Activated T-cell treated with anti-CD3 and anti-CD28 coated beads for 4 hours (primary cell): ENCODE measurements at regions not wholly inside any gene's neighbourhood (a gene's known extent, or its start where the extent isn't known, plus 50 kb on each side); places are given as distances from the start of the nearest gene placed in this dataset.
A peak's percentile ranks its signal among the peaks of the same experiment; 100 is the strongest.

ENCODE experiments used
- DNase-seq: peaks from one replicate; pipeline ENCODE4 v3.0.0-alpha.2; 2020

- DNase-seq, result no peak
Observed at GRCh38 chr20:51265361-51265760, 242.5 kb upstream of the KCNG1 start.

GRCh38 chr20:51262240-51262639, 239.3 kb upstream of the KCNG1 start:
- no peak for DNase-seq

GRCh38 chr20:51259455-51259854, 236.5 kb upstream of the KCNG1 start:
- no peak for DNase-seq

- DNase-seq, result no peak
Observed at GRCh38 chr20:51258582-51259165, 235.8 kb upstream of the KCNG1 start.

- DNase-seq, result no peak
Observed at GRCh38 chr20:51255417-51255816, 232.5 kb upstream of the KCNG1 start.

GRCh38 chr20:51253280-51253679, 230.4 kb upstream of the KCNG1 start:
- no peak for DNase-seq

- DNase-seq, result no peak
Observed at GRCh38 chr20:51249781-51250180, 226.9 kb upstream of the KCNG1 start.

DNA sequence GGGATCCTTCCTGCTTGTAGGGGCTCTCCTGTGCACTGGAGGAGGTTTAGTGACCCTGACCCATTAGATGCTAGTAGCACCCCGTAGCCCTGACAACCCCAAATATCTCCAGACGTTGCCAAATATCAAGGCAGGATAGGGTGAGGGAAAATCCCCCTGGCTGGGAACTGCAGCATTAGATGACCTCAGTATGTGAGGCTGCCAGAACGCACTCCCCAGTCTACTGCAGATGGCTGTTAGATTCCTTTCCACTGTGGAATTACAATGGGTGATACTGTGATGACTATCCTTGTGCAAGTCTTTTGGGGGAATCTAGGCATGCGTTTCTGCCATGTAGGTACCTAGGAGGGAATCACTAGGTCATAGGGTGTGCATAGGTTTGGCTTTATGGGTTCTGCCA, 226.3 kb upstream of the KCNG1 start:
- no peak for DNase-seq

DNA sequence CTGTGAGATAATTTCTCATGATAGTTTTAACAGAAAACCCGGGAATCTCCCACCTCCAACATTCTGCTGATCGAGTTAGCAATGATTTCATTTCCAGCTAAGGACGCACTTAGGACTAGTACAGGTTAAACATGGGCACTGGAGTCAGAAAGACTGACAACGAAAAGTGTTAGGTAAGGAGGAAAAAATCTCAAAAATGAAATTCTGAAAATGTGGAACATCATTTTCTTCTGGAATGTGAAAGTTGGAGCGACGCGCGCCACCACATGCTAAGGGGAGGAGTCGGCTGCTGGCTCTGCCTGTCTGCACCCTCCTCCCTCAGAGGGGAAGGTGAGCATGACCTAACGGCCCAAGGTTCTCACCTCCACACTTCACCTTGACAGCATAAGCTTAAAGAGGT, 221.6 kb upstream of the KCNG1 start:
- DNase-seq, result no peak

- DNase-seq, result no peak
Observed at GRCh38 chr20:51238675-51239305, 215.9 kb upstream of the KCNG1 start.

- no peak for DNase-seq
Observed at GRCh38 chr20:51237791-51238190, 214.9 kb upstream of the KCNG1 start.

- no peak for DNase-seq
Observed at GRCh38 chr20:51237278-51237677, 214.4 kb upstream of the KCNG1 start.

GRCh38 chr20:51236421-51236820, 213.5 kb upstream of the KCNG1 start:
- no peak for DNase-seq

DNA sequence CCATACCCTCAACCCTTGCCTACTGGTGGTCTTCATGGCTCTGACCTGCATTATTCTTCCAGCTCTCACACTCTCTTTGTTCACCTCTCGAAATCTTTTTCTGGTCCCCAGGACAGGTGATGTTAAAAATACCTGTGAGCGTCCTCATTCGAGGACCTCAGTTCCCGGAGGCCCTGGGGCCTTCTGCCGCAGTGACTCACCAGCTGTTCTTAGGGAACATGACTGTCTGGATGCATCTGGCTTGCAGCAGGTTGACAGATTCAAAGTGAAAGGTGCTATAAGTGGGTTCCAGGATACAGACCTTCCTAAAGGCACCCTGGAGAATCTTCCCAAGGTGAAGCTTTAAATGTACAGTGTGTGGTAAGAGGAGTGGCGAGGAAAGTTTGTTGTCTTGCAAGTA, 210.4 kb upstream of the KCNG1 start:
- DNase-seq, result no peak

GRCh38 chr20:51230727-51231126, 207.8 kb upstream of the KCNG1 start:
- no peak for DNase-seq

- no peak for DNase-seq
Observed at GRCh38 chr20:51228763-51229162, 205.9 kb upstream of the KCNG1 start.

GRCh38 chr20:51227744-51228143, 204.8 kb upstream of the KCNG1 start:
- DNase-seq, result no peak

DNA sequence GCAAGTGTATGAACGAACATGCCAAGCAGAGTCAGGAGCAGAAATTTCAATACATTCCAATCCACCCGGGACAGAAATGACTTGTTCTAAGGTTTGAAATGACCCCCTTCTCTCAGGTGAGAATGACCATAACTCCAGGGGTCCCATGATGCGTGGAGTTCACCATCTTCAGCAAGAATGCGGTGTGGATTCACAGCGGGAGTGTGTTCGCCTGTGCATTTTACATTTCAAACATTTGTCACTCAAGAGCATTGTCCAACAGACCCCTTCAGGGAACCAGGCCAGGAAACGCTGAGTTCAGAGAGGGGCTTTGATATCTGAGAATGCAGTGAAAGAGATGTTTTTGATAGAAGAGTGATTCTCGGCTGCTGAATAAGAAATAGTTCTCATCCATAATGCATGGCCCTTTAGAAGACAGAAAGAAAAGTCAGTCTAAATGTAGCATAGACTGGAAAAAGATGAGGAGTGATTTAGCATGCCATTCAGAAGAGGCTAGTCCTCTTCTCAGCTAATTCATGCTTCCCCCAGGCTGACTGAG, 200.3 kb upstream of the KCNG1 start:
- DNase-seq, result no peak

DNA sequence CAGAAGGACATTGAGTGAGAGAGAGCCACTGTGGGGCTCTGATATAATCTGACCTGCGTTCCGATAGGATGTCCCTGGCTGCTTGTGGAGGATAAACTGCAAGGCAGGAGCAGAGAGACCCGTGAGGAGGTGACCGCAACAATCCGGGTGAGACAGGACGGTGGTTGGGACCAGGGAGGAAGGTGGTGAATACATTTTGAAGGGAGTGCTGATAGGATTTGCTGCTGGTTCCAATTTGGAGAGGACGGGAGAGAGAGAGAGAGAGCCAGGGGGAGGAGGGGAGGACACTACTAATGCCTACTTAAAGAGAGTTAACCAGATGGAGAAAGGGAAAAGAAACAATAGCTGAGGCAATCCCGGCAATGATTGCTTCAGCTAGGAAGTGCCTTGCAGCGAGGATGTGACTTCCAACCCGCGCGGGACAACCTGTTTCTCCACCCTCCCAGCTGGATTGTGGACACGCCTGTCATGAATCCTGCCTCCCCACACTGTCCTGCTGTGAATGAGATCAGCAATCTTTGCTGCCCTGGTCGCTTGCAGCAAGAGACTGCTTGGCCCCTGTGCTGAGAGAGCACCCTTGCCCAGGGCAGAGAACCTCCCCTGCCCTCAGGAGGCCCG, 199.0 kb upstream of the KCNG1 start:
- no peak for DNase-seq

- no peak for DNase-seq
Observed at GRCh38 chr20:51221103-51221502, 198.2 kb upstream of the KCNG1 start.

DNA sequence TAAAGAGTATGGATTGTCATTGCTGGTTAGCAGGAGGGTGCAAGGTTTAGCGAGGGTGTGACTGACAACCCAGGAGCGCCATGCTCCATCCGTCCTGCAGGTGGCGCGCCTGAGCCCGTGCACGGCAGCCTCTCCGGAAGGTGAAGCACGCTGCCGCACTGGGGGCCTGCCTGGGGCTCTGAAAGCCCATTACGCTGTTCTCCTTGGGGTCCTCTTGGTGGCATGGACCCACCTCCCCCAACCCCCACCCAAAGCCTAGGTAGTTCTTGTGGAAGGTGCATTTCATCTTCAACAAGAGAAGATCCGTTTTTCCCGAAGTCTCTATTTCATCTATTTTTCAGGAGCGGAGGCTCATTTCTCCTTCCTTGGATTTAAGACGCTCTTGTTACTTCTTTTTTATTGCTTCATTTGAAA, 197.4 kb upstream of the KCNG1 start:
- DNase-seq, result peak; percentile 30

DNA sequence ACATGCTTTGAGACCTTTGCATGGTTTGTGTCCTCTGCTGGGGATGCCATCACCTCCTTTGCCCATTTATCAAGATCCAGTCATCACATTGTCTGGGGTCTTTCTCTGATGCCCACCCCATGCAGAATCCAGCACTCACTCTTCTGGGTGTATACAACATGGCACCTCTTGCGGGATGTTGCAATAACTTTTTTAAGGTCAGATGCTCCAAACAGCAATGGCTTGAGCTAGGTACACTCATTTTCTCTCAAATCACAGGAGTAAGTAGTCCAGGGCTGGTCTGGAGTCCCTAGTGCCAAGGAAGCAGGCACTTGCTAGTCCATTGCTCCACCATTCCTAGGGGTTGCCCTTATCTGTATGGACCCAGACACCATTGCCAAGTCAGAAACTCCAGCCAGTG, 196.6 kb upstream of the KCNG1 start:
- no peak for DNase-seq

GRCh38 chr20:51218603-51219002, 195.7 kb upstream of the KCNG1 start:
- DNase-seq, result no peak

DNA sequence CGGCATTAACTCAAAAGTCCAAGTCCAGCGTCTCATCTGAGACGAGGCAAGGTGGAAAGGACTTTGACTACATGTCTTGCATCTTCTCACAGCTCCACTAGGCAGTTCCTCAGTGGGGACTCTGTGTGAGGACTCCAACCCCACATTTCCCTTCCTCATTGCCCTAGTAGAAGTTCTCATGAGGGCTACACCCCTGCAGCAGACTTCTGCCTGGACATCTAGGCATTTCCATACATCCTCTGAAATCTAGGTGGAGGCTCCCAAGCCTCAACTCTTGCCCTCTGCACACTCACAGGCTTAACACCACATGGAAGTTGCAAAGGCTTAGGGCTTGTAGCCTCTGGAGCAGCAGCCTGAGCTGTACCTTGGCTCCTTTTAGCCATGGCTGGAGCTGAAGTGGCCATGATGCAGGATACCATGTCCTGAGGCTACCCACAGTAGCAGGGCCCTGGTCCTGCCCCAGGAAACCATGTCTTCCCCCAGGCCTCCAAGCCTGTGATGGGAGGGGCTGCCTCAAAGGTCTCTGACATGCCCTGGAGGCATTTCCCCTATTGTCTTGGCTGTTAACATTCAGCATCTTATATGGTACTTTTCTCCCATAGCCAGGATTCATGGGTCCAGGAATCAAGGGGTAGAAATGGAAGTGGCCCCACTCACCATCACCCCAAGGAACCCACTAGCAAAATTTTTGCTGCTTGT, 194.6 kb upstream of the KCNG1 start:
- no peak for DNase-seq
